SK-N-SH (cell line): ENCODE measurements at regions not wholly inside any gene's neighbourhood (a gene's known extent, or its start where the extent isn't known, plus 50 kb on each side); places are given as distances from the start of the nearest gene placed in this dataset.

ENCODE experiments used
- CTCF ChIP-seq: fragments of 200-600 bp; sonication (generic); IDR thresholded peaks from 2 replicates; pipeline ENCODE4 v1.6.1; 2017; ENCODE audit warnings: antibody characterized with exemption, mild to moderate bottlenecking, moderate library complexity
- POLR2AphosphoS5 ChIP-seq: IDR thresholded peaks from 2 replicates; pipeline ENCODE4 v1.6.1; 2012; ENCODE audit warnings: low read depth, low read length
- SMC3 ChIP-seq: IDR thresholded peaks from 2 replicates; pipeline ENCODE4 v1.6.1; 2012; ENCODE audit warnings: low read depth, low read length, improper control_type of control experiment
- TF ChIP-seq, protein P1 (sequence below): IDR thresholded peaks from 2 replicates; pipeline ENCODE4 v1.6.1; 2012; ENCODE audit warnings: mild to moderate bottlenecking, low read depth, low read length, moderate library complexity

GRCh38 chr4:146087856-146088255, 87.7 kb upstream of the LSM6 start:
- no peak for TF ChIP-seq CTCF
- TF ChIP-seq, protein P1, sequence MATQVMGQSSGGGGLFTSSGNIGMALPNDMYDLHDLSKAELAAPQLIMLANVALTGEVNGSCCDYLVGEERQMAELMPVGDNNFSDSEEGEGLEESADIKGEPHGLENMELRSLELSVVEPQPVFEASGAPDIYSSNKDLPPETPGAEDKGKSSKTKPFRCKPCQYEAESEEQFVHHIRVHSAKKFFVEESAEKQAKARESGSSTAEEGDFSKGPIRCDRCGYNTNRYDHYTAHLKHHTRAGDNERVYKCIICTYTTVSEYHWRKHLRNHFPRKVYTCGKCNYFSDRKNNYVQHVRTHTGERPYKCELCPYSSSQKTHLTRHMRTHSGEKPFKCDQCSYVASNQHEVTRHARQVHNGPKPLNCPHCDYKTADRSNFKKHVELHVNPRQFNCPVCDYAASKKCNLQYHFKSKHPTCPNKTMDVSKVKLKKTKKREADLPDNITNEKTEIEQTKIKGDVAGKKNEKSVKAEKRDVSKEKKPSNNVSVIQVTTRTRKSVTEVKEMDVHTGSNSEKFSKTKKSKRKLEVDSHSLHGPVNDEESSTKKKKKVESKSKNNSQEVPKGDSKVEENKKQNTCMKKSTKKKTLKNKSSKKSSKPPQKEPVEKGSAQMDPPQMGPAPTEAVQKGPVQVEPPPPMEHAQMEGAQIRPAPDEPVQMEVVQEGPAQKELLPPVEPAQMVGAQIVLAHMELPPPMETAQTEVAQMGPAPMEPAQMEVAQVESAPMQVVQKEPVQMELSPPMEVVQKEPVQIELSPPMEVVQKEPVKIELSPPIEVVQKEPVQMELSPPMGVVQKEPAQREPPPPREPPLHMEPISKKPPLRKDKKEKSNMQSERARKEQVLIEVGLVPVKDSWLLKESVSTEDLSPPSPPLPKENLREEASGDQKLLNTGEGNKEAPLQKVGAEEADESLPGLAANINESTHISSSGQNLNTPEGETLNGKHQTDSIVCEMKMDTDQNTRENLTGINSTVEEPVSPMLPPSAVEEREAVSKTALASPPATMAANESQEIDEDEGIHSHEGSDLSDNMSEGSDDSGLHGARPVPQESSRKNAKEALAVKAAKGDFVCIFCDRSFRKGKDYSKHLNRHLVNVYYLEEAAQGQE = no peak
- no peak for TF ChIP-seq SMC3
- no peak for TF ChIP-seq POLR2AphosphoS5
